GM21526 (cell line): ENCODE measurements at regions not wholly inside any gene's neighbourhood (a gene's known extent, or its start where the extent isn't known, plus 50 kb on each side); places are given as distances from the start of the nearest gene placed in this dataset.

Experiments used
- ATAC-seq: cut with Tn5 transposase; IDR thresholded peaks from one replicate; pipeline ENCODE4 v1.9.1; 2021; ENCODE audit warnings: moderate library complexity; ENCODE audit not compliant: unreplicated experiment, low FRiP score

DNA sequence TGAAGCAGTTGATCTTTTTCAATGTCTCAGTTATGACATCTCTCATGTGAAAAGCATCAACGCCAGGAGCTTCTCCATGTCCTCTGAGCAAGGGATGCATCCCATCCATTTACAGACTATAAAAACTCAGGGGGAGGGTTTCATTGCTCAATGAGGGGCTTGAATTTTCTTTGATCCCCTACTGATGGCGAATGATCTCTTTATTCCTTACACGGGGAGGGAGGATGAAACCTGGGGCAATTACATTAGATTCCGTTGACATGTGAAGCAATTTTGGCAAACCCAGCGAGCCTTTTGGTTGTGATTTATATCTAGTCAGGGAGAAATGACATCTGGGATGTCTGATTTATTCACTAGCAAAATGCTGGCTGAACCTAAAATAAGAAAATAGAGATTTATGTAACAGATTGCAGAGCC lies 268.9 kb downstream of the HIVEP2 start:
- no peak for ATAC-seq

DNA sequence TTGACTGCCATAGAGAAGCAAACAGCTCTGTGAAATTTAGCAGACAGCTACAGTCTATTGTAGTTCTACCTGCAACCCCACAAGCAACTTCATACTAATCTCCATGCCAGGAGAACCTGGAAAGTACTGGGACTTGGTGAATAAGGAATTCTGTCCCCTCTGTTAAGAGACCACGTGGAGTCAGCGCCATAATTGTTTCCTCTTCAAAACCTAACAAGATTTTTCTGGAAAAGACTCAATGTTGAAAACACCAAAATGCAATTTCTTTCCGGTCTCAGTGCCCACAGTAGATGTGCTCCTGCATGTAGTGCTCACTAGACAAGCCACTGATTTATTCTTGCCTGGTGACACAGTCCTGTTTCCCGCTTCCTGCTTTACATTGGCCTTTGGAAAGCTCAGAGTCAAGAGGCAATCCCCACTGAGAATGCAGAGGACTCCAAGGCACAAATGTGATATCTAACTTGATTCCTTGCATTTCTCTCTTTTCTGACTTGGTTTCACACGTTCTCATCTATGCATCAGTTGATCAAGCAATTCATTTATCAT lies 268.3 kb downstream of the HIVEP2 start:
- no peak for ATAC-seq

DNA sequence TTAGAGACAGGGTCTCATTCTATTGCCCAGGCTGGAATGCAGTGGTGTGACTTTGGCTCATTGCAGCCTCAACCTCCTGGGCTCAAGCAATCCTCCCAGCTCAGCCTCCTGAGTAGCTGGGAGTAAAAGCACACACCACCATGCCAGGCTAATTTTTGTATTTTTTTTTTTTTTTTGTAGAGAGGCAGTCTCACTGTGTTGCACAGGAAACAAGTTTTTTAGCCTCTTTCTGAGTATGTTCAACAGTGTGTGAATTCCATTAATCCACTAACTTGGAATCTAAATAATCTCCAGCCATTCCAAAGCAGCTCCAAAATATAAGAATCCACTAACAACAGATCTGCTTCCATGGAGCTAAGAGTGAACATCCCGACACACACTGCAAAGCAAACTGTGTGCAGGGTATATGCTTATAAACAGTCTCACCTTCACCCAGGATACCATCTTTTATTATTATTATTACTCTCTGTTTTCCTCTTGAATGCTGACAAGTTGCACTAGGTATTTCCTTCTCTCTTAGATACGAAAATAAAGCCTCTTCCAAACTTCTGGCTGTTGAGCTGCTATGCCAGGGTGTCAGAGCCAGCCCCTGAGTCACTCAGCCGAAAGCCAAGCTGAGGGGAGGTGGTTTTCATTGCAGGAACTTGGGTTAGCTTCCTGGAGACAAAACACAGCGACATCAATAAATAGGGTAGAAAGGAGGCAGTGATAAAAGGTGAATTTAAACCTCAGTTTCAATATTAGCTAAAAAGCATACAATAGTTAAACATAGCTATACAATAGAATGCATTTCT lies 264.9 kb downstream of the HIVEP2 start:
- ATAC-seq = no peak

DNA sequence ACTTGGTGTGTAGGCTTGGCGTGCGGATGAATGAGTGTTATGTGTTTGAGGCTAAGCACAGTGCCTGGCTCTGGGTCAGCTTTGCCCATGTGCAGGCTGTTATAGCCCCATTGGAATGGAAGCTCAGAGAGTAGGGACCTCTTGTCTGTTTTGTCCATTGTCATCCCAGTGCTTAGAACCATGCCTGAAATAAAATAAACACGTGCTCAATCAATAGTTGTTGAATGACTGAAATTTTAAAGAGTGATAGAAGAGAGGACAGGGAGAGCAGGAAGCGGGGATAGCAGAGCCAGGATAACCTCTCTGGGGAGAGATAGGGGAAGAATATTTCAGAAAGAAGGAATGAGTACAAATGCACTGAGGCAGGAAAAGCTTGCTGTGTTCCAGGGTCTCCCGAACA lies 263.9 kb downstream of the HIVEP2 start:
- no peak for ATAC-seq

DNA sequence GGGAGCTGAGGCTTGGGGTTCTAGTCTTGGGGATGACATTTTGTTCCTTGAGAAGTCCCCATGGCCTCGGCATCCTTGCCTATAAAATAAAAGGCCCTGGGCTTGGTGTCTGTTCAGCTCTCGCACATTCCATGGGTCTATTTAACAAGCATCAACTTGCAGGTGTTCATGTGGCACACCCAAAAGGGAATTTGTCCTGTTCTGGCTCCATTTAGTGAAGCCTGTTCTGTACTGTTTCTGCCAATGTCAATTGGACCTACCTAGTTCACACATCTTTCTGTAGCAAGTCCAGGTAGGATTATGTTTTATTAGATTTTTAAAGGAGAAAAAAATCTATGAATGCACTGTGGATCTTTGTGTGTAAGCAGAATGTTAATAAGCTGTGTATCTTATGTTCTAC lies 262.0 kb downstream of the HIVEP2 start:
- ATAC-seq = no peak

DNA sequence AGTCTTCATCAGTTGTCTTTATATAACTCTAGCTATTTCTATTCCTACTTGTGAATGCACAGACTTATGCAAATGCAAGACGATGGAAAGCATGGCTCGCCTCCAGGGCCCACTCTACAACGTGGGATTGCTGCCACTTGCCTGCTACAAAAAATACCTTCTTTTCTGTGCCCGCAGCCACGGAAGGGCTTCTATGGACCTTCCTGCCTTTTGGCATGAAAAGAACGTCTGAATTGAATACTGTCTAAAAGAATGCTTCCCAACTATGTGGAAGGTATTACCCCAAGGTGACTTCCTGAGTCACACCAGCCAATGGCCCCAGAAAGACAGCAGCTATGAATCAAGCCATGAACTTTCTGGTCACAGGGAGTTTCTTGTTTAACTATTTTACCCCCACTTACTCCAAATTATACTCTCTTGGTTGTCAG lies 261.2 kb downstream of the HIVEP2 start:
- no peak for ATAC-seq

DNA sequence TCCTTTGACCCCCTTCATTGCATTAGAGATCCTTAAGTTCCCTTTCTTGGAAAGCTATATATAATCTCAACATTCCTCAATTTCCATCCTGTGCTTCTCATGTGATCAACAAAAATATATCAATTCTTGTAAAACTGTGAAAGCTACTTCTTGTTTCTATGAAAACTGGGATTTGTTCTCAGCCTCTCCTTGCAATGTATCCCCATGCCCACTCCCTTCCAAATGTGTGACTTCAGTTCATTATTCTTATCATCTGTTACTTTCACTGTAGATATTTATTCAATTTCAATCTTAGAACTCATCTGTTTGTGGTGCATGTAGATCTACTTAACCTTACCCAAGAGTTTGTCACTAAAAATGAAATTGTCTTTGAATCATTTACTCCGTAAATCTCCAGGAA lies 260.6 kb downstream of the HIVEP2 start:
- no peak for ATAC-seq

GRCh38 chr6:142685852-142686506 lies 259.0 kb downstream of the HIVEP2 start:
- no peak for ATAC-seq

- ATAC-seq = no peak
Observed at GRCh38 chr6:142686507-142686887, 258.5 kb downstream of the HIVEP2 start.

- ATAC-seq = peak; percentile 77
Observed at GRCh38 chr6:142692942-142693341, 252.0 kb downstream of the HIVEP2 start.

DNA sequence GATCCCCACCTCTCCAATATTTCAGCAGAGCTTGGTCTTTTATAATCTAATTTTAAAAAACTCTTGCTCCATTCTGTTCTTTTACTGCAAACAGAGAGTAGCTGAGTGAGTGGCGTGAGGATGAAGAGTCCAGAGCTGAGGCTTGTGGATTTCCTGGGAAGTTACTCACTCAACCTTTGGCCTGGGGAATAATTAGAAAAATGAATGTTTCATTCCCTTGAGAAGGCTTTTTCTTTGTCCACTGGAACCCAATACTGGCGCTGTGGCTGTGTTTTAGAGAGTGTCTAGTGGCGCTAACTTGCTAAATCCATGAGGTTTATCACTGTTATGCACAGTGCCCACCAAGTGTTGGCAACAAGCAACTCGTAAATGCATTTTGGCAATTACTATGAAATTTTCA lies 251.5 kb downstream of the HIVEP2 start:
- no peak for ATAC-seq

GRCh38 chr6:142694054-142694453 lies 250.9 kb downstream of the HIVEP2 start:
- ATAC-seq = no peak

GRCh38 chr6:142695016-142695415 lies 250.0 kb downstream of the HIVEP2 start:
- ATAC-seq = no peak

- ATAC-seq = no peak
Observed at GRCh38 chr6:142696123-142697000, 248.6 kb downstream of the HIVEP2 start.

DNA sequence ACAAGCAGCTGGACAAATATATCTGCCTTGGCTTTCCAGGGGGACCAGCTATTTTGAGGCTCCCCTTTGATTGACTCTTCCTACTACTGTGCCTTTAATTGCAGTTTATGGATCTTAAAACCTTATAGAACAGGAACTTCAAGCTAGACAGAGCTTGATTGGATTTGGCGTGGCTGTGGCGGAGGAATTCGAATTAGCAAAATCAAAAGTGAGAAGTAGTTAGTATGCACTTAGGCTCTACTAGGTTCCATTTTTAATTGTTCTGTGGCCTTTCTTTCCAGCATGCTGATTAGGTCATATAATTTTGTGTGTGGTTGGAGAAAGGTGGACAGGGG lies 248.0 kb downstream of the HIVEP2 start:
- no peak for ATAC-seq

DNA sequence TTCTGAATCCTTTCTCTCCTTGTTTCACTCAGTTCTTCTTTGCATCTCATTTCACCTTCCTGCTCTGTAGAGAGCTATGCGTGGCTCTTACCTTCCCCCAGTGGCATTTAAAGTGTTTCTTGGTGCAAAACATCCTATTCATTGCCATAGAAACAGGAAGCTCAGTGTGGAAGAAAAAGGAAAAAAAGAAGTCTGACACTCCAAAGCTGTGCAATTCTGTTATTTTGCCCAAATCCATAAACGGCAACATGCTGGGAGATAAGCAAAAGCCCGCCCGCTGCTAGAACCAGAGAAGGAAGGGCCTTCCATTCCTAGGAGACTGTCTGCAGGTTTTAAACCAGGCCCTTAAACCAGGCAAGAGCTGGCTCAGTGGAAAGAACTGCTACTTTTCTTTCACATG lies 247.1 kb downstream of the HIVEP2 start:
- ATAC-seq = no peak

DNA sequence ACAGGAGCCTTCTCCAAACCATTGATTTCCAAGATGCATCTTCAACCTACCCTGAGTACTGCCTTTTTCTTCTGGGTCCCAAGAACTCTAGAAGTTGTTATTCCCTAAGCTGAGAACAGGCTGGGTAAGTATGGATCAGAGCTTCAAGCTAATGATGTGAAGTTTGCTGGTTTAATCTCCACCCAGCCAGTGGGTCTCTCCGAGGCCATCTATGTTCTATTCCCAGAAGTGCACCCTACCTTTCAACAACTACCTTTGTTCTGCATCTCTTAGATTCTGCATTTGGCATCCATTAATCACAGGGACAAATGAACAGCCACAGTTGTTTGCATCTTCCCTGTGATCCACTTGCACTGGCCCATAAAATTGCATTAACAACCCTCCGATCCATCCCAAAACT lies 246.2 kb downstream of the HIVEP2 start:
- ATAC-seq = no peak

DNA sequence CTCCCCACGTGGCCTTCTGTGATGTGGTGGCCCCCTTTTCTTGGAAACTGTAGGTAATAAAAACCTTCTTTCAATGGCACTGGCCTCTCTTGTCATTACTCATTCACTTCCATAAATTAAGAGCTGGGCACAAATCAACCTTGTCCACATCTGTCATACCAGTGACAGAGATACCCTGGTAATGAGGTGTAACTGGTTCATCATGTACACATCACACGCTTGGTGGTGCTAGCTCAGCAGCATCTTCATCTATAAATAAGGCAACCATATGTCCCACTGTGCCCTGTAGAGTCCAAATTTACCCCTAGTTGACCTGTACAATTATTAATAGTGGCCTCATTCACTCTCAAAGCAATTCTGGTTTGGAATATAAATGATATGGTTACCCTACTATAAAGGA lies 245.6 kb downstream of the HIVEP2 start:
- ATAC-seq = no peak

DNA sequence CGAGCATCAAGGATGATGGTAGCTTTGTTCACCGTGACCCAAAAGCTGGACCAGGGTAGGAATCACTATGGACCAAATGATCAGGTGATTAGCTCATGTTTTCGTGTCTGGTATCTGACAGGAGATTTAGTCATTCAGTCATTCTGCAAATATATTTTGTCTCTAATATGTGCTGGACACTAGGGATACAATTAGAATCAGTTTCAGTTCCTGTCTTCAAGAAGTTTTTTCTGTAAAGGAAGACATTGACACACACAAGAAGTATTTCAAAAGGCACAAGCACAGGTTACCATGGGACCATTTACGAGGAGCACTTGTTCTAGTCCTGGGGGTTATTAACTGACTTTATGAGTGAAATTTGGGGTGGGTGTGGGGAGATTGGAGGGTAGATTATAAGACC lies 244.9 kb downstream of the HIVEP2 start:
- peak; percentile 57 for ATAC-seq

GRCh38 chr6:142700671-142701312 lies 244.2 kb downstream of the HIVEP2 start:
- ATAC-seq = no peak
